GM10266 (cell line): ENCODE measurements at regions not wholly inside any gene's neighbourhood (a gene's known extent, or its start where the extent isn't known, plus 50 kb on each side); places are given as distances from the start of the nearest gene placed in this dataset.
"Not testable (repeated sequence)": the region's sequence is repeated elsewhere in the genome, so short reads cannot be mapped to it uniquely, and the experiment has no call there.

Source experiments
- DNase-seq: peaks from one replicate; pipeline ENCODE4 v3.0.0; 2012; ENCODE audit errors: extremely low spot score
- TF ChIP-seq, protein P1 (sequence below): IDR thresholded peaks from 2 replicates; pipeline ENCODE4 v1.5.1; 2012; ENCODE audit warnings: mild to moderate bottlenecking, low read depth; ENCODE audit not compliant: control insufficient read depth, insufficient read depth; ENCODE audit errors: missing control alignments

DNA sequence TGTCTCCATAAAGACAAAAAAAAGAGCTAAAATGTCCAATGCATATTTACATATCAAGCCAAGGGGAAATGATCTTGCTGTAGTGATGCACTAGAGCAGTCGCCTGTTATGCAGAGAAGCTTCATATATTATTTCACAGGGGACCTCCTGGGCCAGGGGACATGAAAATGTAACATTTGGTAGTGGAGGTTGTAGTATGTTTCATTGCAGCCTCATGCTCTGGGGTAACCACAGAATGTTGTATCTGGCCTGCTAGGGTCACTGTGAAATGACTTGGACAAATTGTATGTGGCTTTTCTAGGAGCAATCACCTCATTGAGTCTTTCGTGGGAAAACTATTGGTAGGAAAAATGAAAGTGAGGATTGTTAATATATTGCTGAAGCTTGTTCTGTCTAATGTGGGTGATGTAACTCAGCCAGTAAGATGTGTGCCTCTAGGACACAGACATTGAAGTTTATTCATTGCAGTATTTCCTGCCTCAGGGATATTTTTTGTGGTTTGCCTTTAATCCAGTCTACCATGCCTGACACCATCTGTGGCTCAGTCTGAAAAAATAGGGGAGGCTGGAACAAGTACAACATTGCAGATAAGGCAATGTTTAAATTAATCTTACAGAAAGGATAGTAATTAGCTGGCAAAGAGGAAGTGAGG lies 430.8 kb upstream of the TNC start:
- no peak for DNase-seq
- TF ChIP-seq, protein P1, sequence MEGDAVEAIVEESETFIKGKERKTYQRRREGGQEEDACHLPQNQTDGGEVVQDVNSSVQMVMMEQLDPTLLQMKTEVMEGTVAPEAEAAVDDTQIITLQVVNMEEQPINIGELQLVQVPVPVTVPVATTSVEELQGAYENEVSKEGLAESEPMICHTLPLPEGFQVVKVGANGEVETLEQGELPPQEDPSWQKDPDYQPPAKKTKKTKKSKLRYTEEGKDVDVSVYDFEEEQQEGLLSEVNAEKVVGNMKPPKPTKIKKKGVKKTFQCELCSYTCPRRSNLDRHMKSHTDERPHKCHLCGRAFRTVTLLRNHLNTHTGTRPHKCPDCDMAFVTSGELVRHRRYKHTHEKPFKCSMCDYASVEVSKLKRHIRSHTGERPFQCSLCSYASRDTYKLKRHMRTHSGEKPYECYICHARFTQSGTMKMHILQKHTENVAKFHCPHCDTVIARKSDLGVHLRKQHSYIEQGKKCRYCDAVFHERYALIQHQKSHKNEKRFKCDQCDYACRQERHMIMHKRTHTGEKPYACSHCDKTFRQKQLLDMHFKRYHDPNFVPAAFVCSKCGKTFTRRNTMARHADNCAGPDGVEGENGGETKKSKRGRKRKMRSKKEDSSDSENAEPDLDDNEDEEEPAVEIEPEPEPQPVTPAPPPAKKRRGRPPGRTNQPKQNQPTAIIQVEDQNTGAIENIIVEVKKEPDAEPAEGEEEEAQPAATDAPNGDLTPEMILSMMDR: no peak

- DNase-seq: no peak
- TF ChIP-seq, protein P1: no peak
These were observed 433.4 kb upstream of the TNC start for GRCh38 chr9:115551396-115551795.

GRCh38 chr9:115553060-115553773 lies 435.3 kb upstream of the TNC start:
- no peak for DNase-seq
- TF ChIP-seq, protein P1: no peak

- TF ChIP-seq, protein P1: no peak
- DNase-seq: no peak
These were observed 438.5 kb upstream of the TNC start for GRCh38 chr9:115556432-115556831.

DNA sequence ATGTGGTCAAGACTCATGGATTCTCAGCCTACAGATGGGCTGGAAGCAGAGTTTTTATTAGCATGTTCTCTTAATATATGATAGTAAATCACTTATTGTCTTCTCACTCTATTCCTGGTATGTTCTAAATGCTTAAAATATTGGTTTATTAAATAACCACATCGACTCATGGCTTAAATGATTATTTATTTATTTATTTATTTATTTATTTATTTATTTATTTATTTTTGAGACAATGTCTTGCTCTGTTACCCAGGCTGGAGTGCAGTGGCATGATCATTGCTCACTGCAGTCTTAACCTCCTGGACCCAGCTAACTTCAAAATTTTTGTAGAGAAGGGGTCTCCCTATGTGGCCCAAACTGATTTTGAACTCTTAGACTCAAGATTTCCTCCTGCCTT lies 457.2 kb upstream of the TNC start:
- TF ChIP-seq, protein P1: no peak
- no peak for DNase-seq

DNA sequence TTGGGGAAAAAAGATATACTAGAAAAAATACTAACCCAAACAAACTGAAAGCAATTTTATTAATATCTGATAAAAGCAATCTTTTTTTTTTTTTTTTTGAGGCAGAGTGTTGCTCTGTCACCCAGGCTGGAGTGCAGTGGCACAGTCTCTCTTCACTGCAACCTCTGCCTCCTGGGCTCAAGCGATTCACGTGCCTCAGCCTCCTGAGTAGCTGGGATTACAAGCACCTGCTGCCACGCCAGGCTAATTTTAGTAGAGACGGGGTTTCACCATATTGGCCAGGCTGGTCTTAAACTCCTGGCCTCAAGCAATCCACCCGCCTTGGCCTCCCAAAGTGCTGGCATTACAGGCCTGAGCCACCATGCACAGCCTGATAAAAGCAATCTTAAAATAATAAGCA lies 467.5 kb upstream of the TNC start:
- not testable (repeated sequence) for DNase-seq

- TF ChIP-seq, protein P1: no peak
- no peak for DNase-seq
These were observed 469.4 kb upstream of the TNC start for GRCh38 chr9:115587310-115587709.

DNA sequence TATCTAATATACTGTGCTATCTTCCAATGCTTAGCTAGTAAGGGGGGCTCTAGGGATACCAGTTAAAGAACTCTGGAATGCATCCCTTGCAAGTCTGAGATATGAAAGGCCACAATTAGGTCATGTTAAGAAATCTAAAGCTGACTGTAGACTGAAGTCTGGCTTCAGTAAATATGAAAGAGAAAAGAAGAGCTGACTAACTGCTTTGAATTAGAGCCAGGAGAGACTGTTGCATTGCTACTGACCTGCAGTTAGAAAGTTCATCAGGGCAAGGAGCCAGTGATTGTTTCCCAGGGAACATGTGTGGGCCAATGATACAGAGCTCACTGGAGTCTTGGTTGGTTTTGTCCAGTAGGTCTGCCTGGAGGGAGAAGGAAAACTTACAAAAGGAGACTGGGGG lies 472.1 kb upstream of the TNC start:
- no peak for DNase-seq
- TF ChIP-seq, protein P1: no peak
